Astrocyte of the spinal cord (primary cell): ENCODE measurements at regions not wholly inside any gene's neighbourhood (a gene's known extent, or its start where the extent isn't known, plus 50 kb on each side); places are given as distances from the start of the nearest gene placed in this dataset.

Experiments used
- DNase-seq: peaks from one replicate; pipeline ENCODE4 v3.0.0; 2011; ENCODE audit warnings: low read depth, low spot score
- H3K4me3 ChIP-seq: 2 replicates; pipeline ENCODE4 v1.5.1; 2011; ENCODE audit warnings: low read depth, mild to moderate bottlenecking, low read length, moderate library complexity
- CTCF ChIP-seq: IDR thresholded peaks from 2 replicates; pipeline ENCODE4 v1.5.1; 2012; ENCODE audit warnings: low read depth, mild to moderate bottlenecking, low read length, inconsistent platforms
- in situ Hi-C: cut with HindIII; loops from 2 replicates; pipeline ENCODE4 v1.10.0; 2017; ENCODE audit warnings: low sequenced_read_pairs

GRCh38 chr7:152565731-152566130 is 110.2 kb downstream of the XRCC2 start:
- no peak for DNase-seq
- no peak for TF ChIP-seq CTCF
- in situ Hi-C loops, result no loop called here
- H3K4me3 ChIP-seq, result no peak overlapping the region

- no peak overlapping the region for H3K4me3 ChIP-seq
- no peak for DNase-seq
- TF ChIP-seq CTCF, result no peak
- in situ Hi-C loops, result no loop called here
Observed at GRCh38 chr7:152564656-152565250, 111.2 kb downstream of the XRCC2 start.

DNA sequence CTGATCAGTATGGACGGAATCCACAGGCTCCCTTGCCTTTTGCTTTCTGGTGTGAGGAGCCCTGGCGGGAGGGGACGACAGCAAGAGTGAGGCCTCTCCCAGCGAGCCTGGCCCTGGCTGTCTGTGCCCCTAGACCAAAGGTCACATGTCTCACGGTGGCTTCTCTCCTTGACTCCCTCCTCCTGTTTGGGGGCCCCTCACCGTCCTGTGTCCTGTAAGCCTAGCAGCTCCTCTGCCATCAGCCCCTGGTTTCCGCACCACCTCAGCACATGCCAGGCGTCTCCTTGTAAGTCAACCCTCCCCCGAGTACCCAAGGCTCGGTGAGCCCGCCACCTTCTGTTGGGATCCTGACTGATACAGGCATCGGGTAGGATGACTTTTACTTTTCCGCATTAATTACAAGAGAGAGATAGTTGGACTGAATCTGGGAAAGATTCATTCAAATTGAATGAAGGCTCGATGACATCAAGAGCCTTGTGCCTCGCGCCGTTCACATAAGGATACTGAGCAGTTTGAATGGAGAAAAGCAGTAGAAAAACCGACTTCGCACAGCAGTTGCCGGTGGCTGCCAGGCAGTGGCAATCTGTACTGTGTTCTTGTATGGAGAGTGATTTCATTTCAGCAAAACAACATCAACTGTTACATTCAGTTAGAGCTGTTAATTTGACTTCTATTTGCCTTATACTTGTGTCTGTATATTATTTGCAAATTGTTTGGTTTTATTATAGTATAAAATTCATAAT is 119.8 kb downstream of the XRCC2 start:
- in situ Hi-C loops, result no loop called here
- no peak for DNase-seq
- H3K4me3 ChIP-seq, result no peak overlapping the region
- no peak for TF ChIP-seq CTCF

GRCh38 chr7:152553671-152554317 is 118.0 kb upstream of the KMT2C start:
- TF ChIP-seq CTCF, result no peak
- DNase-seq, result no peak
- no peak overlapping the region for H3K4me3 ChIP-seq
- in situ Hi-C loops, result no loop called here

- in situ Hi-C loops, result no loop called here
- no peak overlapping the region for H3K4me3 ChIP-seq
- DNase-seq, result no peak
- no peak for TF ChIP-seq CTCF
Observed at GRCh38 chr7:152551304-152552036, 115.7 kb upstream of the KMT2C start.

- TF ChIP-seq CTCF, result no peak
- in situ Hi-C loops, result no loop called here
- no peak for DNase-seq
- no peak overlapping the region for H3K4me3 ChIP-seq
Observed at GRCh38 chr7:152544971-152545619, 109.3 kb upstream of the KMT2C start.
